Fibroblast of lung (primary cell): ENCODE measurements at regions not wholly inside any gene's neighbourhood (a gene's known extent, or its start where the extent isn't known, plus 50 kb on each side); places are given as distances from the start of the nearest gene placed in this dataset.

Source experiments
- EZH2 ChIP-seq: IDR thresholded peaks from 2 replicates; pipeline ENCODE4 v1.5.1; 2012; ENCODE audit warnings: low read length, control low read depth, mild to moderate bottlenecking; ENCODE audit errors: missing control alignments
- TF ChIP-seq, protein P1 (sequence below), 2 donors: IDR thresholded peaks in 1 of 2; conservative IDR thresholded peaks in 1 of 2; 1 replicate in 1 of 2; 2 replicates in 1 of 2; pipeline ENCODE4 v1.5.1; 2011 to 2012; ENCODE audit warnings: low read length in 2 of 2, control low read depth in 1 of 2, inconsistent platforms in 1 of 2, low read depth in 1 of 2, mild to moderate bottlenecking in 1 of 2

DNA sequence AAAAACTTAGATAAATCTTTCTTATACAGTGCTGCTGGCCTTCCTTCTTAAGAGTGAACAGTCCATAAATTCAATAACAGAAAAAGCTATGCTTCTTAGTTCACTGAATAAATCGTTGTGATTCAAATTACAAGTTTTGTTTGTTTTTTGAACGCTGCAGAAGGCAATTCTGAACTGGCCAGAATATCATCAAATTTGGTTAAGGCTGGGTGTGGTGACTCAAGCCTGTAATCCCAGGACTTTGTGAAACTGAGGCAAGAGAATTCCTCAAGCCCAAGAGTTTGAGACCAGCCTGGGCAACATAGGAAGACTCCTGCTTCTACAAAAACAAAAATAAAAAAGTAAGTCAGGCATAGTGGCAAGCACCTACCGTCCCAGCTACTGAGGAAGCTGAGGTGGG is 111.2 kb upstream of the SLC39A10 start:
- TF ChIP-seq, protein P1, sequence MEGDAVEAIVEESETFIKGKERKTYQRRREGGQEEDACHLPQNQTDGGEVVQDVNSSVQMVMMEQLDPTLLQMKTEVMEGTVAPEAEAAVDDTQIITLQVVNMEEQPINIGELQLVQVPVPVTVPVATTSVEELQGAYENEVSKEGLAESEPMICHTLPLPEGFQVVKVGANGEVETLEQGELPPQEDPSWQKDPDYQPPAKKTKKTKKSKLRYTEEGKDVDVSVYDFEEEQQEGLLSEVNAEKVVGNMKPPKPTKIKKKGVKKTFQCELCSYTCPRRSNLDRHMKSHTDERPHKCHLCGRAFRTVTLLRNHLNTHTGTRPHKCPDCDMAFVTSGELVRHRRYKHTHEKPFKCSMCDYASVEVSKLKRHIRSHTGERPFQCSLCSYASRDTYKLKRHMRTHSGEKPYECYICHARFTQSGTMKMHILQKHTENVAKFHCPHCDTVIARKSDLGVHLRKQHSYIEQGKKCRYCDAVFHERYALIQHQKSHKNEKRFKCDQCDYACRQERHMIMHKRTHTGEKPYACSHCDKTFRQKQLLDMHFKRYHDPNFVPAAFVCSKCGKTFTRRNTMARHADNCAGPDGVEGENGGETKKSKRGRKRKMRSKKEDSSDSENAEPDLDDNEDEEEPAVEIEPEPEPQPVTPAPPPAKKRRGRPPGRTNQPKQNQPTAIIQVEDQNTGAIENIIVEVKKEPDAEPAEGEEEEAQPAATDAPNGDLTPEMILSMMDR (conservative IDR thresholded peaks at IDR 0.05 in 1 of 2, IDR thresholded peaks at IDR 0.05 in 1 of 2; ENCODE audit: low read depth in 1 of 2, low read length in 2 of 2): no peak
- TF ChIP-seq EZH2: no peak
